ENCODE measurements at regions not wholly inside any gene's neighbourhood (a gene's known extent, or its start where the extent isn't known, plus 50 kb on each side); places are given as distances from the start of the nearest gene placed in this dataset.

DNA sequence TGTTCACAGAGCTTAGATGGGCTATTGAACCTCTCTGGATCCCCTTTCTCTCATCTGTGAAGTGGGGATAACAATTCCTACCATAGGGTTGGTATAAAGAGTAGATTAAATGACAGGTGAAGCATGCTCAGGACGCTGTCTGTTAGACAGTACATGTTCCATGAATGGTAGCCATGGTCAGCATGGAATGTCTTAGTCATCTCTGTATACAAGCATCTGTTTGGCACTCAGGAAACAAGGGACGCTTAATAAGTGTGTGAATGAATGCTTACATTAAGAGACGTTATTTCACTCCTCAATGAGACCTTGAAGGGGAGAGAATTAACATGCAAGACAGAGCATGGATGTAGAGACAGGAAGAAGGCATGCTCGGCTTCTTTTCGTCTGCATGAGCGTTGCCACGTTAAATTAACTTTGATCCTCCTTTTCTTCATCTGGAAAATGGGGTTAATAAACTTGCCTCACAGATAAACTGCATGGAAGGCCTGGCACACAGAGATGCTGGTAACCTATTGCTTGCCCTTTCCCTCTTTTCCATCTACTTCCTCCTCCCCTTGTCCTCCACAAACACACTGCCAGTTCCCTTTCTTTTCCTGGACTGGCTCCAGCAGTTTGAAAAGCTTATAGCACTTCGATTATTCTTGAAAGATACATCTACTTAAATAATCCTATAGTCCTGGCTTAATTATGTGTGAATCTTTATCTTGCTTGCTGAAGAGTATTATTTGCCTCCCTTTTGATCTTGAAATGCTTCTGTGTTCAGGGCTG, 267.2 kb upstream of the MTNR1B start:
- no peak for DNase-seq (ENCODE audit: low read depth)

DNA sequence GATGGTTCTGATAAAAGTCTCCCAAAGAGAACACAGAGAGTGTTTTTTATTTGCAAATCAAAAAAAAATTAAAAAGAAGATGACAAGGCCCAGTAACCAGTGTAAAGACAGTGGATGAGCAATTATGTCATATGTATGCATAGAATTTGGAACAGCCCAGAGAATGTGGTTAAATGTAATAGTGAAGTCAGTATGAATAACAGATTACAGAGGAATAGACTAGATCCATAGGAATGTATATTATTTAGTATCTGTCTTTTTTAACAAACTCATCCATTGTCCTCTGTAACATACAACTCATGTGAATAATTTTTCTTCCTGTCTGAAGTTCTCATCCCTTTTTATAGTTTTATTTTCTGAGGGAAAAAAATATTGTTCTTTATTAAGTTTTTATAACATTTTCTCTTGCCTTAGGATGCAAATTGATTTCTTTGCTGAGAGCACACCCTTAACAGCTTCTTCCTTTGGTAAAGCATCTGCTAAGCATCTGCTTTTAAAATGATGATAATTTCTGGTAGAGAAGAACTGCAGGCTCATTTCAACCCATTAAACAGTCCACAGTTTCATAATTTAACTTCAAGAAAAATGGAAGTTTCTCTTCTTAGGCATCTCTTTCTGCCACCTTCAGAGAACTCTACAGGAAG, 266.5 kb upstream of the MTNR1B start:
- no peak for DNase-seq (ENCODE audit: low read depth)

DNA sequence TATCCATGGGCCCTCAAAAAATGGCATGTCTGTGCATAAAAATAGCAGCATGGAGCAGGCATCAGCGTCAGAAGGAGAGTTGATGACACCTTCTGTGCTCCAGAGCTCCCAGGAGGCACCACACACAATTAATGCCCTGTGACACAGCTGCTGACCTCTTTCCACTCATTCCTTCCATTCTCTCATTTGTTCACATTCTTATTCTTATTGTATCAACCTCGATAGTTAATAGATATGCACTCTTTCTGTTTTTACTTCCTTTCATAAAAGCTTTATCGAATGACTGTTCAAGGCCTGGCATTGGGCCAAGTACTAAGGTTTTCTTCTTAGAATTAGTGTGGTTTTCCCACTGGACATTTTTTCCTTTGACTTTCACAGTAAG, 266.0 kb upstream of the MTNR1B start:
- DNase-seq (ENCODE audit: low read depth), result no peak

DNA sequence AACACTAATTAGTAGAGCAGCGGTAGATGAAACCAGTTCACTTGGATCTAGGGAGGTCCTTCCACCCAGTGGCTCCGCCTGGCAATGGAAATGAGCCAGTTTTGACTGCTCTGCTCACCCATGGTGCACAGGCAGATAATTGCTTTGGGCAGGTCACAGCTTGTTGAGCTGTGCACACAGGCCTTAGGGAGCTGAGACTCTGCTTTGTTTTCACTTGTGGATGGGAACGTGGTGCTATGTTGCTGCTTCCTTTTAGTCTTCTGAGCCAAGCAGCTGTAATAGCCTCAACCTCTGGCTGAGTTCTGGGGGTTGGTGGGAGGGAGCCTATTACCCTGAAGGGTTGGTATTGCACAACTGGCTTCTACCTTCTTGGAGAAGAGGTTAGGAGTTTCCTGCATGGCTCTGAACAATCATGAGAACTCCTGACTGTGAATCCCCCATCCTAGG, 262.3 kb upstream of the MTNR1B start:
- peak; percentile 61 for DNase-seq (ENCODE audit: low read depth)

DNA sequence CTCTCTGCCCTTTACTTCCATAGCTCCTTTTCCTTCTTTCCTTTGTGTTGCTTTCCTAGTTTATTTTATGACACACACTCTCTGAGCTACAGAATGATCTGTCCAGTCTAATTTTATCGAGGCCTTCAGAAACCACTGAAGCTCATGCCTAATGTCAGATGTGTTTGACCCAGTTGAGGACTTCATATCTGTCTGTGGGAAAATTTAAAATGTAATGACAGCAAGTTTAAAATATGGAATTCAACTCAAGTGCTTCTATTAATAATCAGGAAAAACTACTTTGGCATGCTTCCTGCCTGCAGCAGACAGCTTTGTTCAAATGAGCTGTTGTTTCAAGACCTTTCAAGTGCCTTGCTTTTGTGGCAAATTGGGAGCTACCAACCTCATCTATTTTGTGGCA, 261.8 kb upstream of the MTNR1B start:
- DNase-seq (ENCODE audit: low read depth), result no peak

DNA sequence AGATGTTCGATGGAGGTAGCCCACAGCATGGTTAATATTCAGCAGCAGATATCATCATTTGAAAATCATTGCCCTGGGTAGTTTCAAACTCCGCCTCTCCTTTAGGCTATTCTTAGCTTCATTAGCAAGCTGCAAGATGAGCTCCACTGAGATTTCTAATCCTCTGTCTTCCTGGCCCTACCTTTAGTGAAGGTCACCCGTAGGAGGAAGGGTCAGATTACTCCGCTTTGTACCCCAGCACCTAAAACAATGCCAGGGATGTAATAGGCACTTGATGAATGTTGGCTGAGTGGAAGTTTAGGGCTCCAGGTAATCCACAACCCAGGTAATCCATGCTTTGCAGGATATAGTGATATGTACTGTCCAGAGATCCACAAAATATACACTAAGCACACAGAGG, 260.1 kb upstream of the MTNR1B start:
- DNase-seq (ENCODE audit: low read depth), result no peak

DNA sequence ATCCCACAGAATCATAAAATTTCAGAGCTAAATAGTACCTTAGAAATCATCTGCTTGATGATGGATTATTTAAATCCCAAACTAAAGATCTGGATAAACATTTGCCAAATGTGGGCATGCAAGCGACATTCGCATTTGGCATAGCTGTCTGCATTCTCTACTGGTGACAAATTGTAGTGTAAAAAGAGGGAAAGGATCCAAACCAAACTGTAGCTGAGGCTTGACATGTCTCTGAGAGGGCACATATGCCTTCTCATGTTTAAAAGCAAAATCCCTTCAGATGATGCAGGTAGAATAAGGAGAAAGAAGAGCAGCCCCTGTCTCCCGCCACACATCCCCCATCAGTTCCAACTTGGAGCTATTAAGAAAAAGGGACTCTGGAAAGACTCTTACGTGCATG, 257.5 kb upstream of the MTNR1B start:
- DNase-seq (ENCODE audit: low read depth), result no peak

DNA sequence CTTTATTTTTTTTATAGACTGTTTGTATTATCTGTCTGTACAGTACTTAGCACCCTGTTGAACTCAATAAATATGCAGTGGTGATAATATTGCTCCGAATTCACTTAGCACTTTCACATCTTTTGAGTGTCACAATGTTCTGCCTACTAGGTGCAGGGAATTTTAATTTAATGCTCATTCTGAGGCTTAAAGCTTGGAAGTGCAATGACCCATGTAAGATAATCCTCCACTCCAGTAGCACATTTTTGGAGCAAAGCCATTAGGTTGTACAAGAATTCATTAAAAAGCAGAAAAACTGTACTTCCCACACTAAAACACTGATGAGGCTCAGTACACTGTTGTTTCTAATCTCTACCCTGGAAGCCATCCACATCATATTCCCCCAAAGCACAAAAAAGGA, 255.3 kb upstream of the MTNR1B start:
- DNase-seq (ENCODE audit: low read depth), result no peak

DNA sequence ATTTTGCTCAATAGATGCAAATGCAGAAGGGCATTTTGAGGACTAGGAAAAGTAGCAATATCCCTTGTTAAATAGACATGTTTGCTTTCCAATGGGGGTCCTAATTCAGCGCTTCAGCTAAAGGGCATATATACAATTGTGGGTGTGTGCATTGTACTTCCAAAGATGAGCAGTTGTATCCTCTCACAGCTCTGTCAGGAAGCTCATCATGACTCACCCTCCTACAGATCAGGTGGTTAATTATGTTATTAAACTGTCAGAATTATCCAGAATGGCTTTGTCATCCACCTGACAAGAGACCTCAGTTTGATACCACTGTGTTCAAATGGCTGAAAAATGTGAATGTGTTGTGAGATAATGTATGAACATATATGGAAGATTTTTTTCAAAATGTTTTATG, 252.2 kb upstream of the MTNR1B start:
- no peak for DNase-seq (ENCODE audit: low read depth)

DNA sequence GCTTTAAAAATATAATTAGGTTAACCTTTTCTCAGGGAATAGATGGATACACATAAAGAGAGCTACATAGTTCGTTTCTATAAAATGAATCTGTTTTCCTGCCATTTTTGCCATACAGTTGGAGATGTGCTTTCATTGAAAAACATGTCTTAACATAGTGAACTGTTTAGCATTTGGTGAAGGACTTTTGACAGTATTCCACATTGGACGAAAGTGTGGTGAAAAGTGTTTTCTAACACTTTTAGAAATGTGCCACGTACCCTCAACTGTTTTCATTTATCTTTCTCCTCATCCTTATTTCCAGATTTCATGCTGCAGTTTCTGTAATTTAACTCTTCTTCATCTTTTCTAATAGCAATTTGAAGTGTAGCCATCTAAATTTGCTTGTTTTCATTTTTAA, 249.1 kb upstream of the MTNR1B start:
- DNase-seq (ENCODE audit: low read depth), result no peak

DNA sequence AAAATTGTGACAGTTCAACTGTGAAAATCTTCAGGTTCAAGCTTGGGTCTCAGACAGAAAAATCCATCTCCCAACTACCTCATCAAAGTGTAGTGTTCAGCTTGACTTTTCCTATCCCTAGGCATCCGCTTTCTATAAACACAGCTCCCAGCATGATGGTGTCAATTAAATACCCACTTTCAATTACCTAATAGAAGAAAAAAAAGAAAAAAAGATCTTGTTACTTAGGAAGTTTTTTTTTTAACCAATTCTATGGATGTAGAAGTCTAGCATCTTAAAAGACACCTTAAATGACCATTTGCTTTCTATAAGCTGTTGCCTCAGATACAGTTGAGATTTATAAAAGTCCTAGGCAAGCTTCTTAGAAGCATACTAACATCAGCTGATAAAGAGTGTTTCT, 244.1 kb upstream of the MTNR1B start:
- no peak for DNase-seq (ENCODE audit: low read depth)

DNA sequence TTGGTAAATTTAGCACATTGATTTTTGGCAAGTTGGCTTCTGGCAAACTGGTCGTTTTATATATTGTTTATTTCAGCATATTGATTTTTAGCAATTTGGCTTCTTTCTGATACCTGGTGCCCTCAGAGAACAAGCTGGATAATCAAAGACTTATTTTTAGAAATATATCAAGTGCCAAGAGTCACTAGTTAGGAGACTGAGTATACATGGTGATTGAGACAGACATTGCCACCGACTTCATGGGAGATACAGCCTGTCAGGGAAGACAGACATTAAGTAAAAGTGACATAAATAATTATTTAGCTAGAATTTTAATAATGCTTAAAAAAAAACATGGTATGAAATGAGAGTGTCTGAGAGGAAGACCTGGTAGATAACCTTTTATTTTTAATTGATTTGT, 242.3 kb upstream of the MTNR1B start:
- DNase-seq (ENCODE audit: low read depth), result no peak

DNA sequence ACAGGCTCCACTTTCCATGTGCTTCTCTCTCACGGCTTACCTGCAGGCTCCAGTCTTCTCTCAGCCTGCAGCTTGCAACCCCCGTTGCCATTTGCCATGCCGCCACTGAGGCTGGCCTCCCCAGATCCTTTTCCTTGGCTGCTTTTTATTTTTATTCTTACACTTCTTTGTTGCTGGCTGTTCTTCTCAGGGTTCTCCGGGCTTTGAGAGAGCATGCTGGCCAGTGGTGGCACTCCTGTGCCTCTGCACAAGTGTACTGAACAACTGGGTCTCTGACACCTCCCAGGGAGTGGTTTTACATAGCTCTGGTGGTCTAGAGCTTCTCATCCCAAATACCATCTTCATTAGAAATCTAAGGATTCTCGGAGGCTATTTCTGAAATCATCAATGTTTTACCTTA, 241.7 kb upstream of the MTNR1B start:
- no peak for DNase-seq (ENCODE audit: low read depth)

DNA sequence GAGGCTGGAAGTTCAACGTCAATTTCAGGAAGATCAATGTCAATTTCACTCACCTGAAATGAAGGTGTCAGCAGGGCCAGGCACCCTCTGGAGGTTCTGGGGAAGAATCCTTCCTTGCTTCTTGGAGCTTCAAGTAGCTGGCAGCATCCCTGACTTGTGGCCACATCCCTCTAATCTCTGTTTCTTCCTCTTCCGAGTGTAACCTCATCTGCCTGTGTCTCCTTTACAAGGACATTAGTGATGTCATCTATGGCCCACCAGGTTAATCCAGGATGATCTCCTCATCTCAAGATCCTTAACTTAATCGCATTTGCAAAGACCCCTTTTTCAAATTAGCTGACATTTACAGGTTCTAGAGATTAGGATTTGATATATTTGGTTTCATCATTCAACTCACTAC, 240.8 kb upstream of the MTNR1B start:
- no peak for DNase-seq (ENCODE audit: low read depth)

DNA sequence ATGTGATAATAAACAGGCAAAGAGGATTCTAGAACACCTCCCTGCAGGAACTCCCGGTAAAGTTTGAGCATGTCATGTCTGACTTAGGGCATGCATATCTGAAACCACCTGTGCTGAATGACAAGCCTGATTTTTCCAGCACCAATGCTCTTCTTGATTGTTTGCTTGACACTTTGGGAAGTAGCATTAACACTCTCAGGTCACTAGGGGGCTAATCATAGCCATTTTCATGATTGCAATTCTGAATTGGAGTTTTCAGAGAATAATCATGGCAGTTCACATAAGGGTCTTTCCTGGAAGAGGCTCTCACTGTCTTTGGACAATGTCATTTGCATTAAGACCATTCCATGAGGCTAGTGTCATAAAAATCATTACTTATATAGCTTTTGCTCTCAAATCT, 234.4 kb upstream of the MTNR1B start:
- peak; percentile 10 for DNase-seq (ENCODE audit: low read depth)

DNA sequence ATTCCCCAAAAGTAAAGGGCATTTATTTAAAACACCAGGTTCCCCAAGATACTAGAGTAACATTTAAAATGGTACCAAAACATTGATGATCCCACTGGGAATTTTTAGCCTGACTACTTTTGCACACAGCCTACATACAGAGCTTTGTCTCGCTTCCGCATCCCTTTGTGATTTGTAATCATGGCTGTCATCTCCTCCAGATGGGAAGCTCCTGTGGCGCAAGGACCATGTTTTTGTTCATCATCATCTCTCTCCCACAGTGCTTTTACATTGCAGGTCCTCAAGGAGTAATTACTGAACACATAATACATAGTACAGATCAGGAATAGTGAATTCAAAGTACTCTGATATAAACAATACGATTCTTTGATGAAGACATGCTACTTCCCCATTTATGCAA, 231.2 kb upstream of the MTNR1B start:
- no peak for DNase-seq (ENCODE audit: low read depth)

DNA sequence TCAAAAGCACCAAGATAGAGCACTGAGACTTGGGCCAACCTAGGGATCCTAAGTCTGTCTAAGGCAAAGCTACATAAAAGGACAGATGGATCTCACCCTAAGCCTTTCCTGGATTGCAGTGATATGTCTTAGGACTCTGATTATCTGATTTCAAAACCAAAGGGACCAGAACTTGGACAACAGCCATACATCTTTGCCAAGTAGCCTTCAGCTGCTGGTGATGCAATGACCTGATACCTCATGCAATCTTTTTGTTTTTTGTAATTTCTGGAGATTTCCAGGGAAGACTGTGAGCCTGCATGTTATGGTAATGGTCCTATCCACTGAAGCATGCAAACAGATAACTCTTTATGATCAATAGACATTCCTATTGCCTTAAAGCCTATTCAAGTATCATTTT, 230.4 kb upstream of the MTNR1B start:
- DNase-seq (ENCODE audit: low read depth), result peak; percentile 35

DNA sequence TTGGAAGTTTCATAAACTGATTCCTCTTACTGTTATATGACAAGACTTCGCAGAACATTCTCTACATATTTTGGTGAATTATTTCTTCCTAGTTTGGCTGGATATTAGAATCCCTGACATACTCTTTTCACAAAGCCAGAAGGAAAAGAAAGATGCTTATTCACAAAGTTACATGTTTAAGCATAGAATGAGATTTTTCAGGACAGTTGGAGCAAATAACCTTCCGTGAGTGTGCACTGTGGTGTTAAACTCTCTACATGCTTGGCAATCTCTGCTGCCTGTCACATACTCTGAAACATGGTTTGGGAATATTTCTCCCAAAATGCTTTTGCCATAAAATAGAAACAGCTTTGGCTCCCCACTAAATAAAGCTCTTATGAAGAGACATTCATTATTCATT, 230.0 kb upstream of the MTNR1B start:
- DNase-seq (ENCODE audit: low read depth), result no peak

DNA sequence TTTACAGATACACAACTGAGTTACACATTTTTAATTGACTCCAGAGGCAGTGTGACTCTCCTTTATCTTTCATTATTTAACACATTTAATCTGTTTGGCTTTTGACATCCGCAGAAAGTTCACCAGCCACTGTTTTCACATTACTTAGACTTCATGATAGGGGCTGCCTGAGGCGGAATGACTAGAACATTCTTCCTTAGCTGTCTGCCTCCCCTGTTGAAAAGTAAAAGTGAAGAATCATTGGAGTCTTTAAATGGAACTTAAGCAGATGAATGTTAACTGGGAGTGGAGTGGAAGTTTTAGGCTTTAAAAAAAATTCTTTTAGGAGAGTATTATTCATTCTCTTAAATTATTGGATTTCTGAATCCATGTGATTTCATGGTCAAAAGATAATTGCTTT, 229.2 kb upstream of the MTNR1B start:
- no peak for DNase-seq (ENCODE audit: low read depth)

DNA sequence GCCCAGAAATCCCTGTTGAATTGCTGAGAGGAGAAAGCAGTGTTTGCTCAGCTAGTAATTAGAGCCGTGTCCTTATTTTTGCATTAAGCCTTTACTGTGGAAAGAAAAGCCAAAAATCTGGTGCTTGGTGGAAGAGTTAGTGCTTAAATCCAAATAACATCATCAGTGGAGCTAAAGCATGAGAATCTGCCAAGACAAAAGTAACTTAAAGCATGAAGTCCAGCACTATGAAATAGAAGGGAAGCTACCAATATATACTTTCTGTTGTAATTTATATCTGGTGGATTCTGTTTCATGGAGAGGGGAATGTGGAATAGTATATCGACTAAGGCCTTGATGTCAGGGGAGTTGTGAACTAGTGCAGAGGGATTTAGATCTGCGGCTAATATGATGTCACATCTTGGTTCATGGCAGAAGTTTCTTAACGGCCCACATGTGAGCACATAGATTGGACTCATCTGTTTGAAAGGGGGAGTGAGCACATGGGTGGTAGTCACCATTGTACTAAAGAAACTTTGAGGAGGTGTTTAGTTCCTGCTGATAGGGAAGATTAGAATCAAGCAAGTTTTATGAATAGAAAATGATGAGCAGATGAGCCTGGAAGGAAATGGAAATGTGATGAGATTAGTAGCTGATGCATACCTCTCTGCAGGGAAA, 224.4 kb upstream of the MTNR1B start:
- DNase-seq (ENCODE audit: low read depth), result no peak

DNA sequence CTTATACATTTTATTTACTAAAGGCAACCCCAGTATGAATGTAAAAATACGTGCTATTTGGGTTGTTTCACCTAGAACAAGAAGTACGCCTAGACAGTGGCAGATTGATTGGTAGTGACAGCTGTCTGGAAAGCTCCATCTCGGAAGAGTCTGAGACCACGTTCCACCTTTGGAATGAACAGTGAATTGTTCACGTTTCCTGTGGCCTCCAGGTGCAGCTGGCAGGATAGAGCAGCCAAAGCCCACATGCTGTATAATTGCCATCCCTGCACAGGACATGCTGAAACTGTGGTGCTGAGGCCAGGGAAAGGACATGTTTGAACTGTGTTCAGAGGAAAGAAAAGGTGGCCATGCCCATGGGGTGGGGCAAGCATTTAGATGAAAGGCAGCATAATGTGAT, 218.7 kb upstream of the MTNR1B start:
- no peak for DNase-seq (ENCODE audit: low read depth)

DNA sequence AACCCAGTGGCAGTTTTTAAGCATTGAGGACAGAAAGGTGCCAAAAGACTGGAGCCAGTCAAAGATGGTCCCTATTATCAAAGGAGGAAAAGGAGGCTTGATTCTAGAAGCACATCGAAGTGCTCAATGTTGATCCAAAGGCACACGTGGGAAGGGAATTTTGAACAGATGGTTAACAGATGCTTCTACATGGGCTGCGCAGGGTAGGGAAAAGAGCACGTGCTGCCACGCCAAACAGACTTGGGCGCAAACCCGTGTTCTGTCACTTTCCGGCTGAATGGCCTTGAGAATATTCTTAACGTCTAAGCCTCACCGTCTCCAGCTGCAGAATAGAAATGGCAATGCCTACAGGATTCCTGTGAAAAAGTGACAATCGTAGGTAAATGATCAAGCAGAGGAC, 217.9 kb upstream of the MTNR1B start:
- DNase-seq (ENCODE audit: low read depth), result no peak

DNA sequence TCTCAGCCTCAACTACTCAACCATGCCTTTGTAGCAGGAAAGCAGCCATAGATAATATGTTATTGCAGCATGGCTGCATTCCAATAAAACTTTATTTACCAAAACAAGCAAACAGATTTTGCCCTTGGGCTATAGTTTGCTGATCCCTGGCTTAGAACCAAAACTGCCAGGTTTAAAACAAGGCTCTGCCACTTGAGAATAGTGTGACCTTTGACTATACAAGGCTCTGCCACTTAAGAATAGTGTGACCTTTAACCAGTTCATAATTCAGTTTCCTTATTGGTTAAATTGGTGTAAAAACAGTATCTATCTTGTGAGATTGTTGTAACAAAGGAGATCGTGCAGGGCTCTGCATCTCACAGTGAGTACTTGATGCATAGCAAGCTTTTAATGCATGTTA, 217.3 kb upstream of the MTNR1B start:
- DNase-seq (ENCODE audit: low read depth), result peak; percentile 5

All from renal cortical epithelial cell (primary cell).